ENCODE measurements at regions not wholly inside any gene's neighbourhood (a gene's known extent, or its start where the extent isn't known, plus 50 kb on each side); places are given as distances from the start of the nearest gene placed in this dataset.
"Not testable (repeated sequence)": the region's sequence is repeated elsewhere in the genome, so short reads cannot be mapped to it uniquely, and the experiment has no call there.

DNA sequence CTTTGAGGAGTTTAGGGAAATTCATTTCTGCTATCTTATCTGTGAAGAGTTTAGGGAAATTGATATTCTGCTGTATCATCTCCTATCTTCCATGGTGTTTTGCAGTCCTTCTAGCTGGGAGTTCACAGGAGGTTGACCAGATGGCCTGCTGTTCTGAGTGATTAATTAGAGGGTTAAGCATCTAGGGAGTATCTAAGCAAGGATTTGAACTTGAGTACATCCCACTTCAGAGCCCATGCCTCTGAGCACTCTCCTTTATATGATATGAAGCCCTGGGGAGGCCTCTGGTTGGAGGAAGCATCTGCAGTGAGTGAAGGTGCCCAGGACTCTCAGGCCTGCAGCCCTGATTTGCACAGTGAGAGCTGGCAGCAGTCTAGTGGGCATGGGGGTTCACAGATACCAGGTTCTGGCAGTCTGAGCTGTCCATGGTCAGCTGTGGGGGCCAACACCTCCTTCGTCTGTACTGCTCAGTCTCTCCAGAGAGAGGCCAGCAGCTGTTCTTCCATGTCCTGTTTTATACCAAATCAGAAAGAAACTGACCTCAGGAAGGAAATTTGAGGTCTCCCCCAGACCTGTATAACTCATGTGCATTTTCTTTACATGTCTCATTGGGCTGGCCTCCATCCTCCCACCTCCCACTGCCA lies 156.9 kb downstream of the PLCE1 start:
- no peaks in the 10 kb centered on the region for H3K27me3 ChIP-seq
- H3K4me3 ChIP-seq = no peak overlapping the region
- TF ChIP-seq POLR2A (IDR thresholded peaks at IDR 0.05) (no peak), EP300 (IDR thresholded peaks at IDR 0.05) (no peak)
- TF ChIP-seq, protein P1, sequence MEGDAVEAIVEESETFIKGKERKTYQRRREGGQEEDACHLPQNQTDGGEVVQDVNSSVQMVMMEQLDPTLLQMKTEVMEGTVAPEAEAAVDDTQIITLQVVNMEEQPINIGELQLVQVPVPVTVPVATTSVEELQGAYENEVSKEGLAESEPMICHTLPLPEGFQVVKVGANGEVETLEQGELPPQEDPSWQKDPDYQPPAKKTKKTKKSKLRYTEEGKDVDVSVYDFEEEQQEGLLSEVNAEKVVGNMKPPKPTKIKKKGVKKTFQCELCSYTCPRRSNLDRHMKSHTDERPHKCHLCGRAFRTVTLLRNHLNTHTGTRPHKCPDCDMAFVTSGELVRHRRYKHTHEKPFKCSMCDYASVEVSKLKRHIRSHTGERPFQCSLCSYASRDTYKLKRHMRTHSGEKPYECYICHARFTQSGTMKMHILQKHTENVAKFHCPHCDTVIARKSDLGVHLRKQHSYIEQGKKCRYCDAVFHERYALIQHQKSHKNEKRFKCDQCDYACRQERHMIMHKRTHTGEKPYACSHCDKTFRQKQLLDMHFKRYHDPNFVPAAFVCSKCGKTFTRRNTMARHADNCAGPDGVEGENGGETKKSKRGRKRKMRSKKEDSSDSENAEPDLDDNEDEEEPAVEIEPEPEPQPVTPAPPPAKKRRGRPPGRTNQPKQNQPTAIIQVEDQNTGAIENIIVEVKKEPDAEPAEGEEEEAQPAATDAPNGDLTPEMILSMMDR (IDR thresholded peaks at IDR 0.05) = no peak
- DNase-seq (ENCODE audit: low spot score in 2 of 2) = no peak
- H3K36me3 ChIP-seq = no peaks in the 10 kb centered on the region
- 70 to 82% methylated on average over 1 of the region's 1 CpG for WGBS, 2 donors
- H3K4me1 ChIP-seq = peaks cover 0 to 10% (median 0%) of the 10 kb centered on the region in 4 donors
- H3K9me3 ChIP-seq = no peaks in the 10 kb centered on the region
- no peak overlapping the region for H3K27ac ChIP-seq

DNA sequence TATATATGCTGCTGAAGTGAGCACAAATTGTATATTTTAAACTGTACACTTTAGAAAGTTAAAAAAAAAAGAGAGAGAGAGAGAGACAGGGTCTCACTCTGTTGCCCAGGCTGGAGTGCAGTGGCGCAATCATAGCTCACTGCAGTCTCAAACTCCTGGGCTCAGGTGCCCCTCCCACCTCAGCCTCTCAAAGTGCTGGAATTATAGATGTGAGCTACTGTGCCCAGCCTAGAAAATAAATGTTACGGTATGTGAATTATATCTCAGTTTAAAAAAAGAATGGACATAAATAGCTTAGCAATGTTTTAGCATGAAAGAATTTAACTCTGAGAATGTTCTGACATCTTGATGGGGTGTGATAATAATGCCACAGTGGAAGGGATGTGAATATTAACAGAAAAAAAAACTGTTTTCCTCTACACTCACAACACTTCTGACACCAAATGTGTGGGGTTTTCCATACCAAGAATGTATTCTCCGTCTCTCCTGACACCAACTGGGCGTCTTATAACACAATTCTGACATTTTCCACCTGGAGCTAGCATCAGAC lies 162.1 kb downstream of the PLCE1 start:
- Histone ChIP-seq H3K36me3 (no peaks in the 10 kb centered on the region), H3K27ac (no peak overlapping the region), H3K27me3 (no peaks in the 10 kb centered on the region), H3K4me3 (no peak overlapping the region), H3K4me1 (peaks cover 0 to 5% (median 0%) of the 10 kb centered on the region in 4 donors), H3K9me3 (no peaks in the 10 kb centered on the region)
- DNase-seq (ENCODE audit: low spot score in 2 of 2) = no peak
- 85 to 91% methylated on average over 4 of the region's 4 CpGs for WGBS, 2 donors
- TF ChIP-seq POLR2A (IDR thresholded peaks at IDR 0.05) (no peak), EP300 (IDR thresholded peaks at IDR 0.05) (no peak)
- TF ChIP-seq, protein P1 (IDR thresholded peaks at IDR 0.05) = no peak

DNA sequence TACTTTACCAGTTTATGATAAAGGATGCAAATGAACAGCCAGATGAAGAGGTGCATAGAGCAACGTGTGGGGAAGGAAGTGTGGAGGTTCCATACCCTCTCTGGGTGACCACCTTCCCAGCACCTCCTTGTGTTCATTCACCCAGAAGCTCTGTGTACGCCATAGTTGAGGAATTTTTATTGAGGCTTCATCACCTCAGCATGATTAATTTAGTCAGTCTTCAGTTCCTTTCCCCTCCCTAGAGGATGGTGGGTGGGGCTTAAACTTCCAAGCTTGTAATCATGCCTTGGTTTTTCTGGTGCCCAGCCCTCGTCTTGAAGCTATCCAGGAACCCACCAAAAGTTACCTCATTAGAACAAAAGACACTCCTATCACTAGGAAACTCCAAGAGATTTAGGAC lies 162.7 kb downstream of the PLCE1 start:
- Histone ChIP-seq H3K9me3 (no peaks in the 10 kb centered on the region), H3K27me3 (no peaks in the 10 kb centered on the region), H3K4me3 (no peak overlapping the region), H3K27ac (no peak overlapping the region), H3K36me3 (no peaks in the 10 kb centered on the region), H3K4me1 (peaks cover 0 to 5% (median 0%) of the 10 kb centered on the region in 4 donors)
- no peak for DNase-seq (ENCODE audit: low spot score in 2 of 2)
- 61 to 74% methylated on average over 3 of the region's 3 CpGs for WGBS, 2 donors
- TF ChIP-seq, protein P1 (IDR thresholded peaks at IDR 0.05) = no peak
- TF ChIP-seq POLR2A (IDR thresholded peaks at IDR 0.05) (no peak), EP300 (IDR thresholded peaks at IDR 0.05) (no peak)

DNA sequence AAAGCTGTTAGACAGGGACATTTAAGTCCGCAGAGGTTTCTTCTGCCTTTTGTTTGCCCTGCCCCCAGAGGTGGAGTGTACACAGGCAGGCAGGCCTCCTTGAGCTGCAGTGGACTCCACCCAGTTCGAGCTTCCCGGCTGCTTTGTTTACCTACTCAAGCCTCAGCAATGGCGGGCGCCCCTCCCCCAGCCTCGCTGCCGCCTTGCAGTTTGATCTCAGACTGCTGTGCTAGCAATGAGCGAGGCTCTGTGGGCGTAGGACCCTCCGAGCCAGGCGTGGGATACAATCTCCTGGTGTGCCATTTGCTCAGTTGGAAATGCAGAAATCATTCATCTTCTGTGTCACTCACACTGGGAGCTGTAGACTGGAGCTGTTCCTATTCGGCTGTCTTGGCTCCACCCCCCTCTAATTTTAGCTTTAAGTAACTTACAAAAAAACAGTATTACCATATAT lies 171.5 kb downstream of the PLCE1 start:
- DNase-seq (ENCODE audit: low spot score in 2 of 2); H3K27me3 ChIP-seq; H3K4me3 ChIP-seq; H3K9me3 ChIP-seq; H3K4me1 ChIP-seq; H3K36me3 ChIP-seq; H3K27ac ChIP-seq: not testable (repeated sequence)
- WGBS, 2 donors = 88 to 90% methylated on average over 10 to 12 of the region's 12 CpGs

DNA sequence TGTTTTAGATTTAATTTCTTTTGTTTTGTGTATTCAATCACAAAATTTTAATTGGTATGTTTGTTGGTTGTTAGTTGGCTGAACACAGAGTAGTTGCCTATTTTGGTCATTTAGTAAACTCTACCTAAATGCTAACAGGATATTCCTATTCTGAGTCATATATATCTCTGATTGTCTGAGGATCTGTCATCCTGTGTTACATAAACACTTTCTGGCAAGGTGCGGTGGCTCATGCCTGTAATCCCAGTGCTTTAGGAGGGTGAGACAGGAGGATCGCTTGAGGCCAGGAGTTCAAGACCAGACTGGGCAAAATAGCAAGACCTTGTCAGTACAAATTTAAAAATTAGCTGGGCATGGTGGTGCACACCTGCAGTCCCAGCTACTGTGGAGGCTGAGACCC lies 178.6 kb downstream of the PLCE1 start:
- 94 to 95% methylated on average over 2 of the region's 2 CpGs for WGBS, 2 donors
- H3K4me1 ChIP-seq = no peaks in the 10 kb centered on the region
- H3K27me3 ChIP-seq = no peaks in the 10 kb centered on the region
- H3K4me3 ChIP-seq = no peak overlapping the region
- H3K27ac ChIP-seq = no peak overlapping the region
- H3K9me3 ChIP-seq = no peaks in the 10 kb centered on the region
- no peak for DNase-seq (ENCODE audit: low spot score in 2 of 2)
- TF ChIP-seq EP300 (IDR thresholded peaks at IDR 0.05) = no peak
- TF ChIP-seq, protein P1 (IDR thresholded peaks at IDR 0.05) = no peak
- TF ChIP-seq POLR2A (IDR thresholded peaks at IDR 0.05) = no peak
- H3K36me3 ChIP-seq = peaks cover 0 to 29% (median 0%) of the 10 kb centered on the region in 3 donors
